Calu3 (cell line): ENCODE measurements at regions not wholly inside any gene's neighbourhood (a gene's known extent, or its start where the extent isn't known, plus 50 kb on each side); places are given as distances from the start of the nearest gene placed in this dataset.

Experiments
- BruUV-seq: library from RNA; stranded (reverse); fragments of 400-500 nt; replicated peaks from 2 replicates; lab custom pipeline; 2021; lab: Mats Ljungman, UMichigan
- CTCF ChIA-PET: fragments of 300-600 bp; sonication (Branson Sonifier 250); formaldehyde crosslinking; loops from one replicate; lab custom pipeline; 2022; ENCODE audit warnings: antibody characterized with exemption; lab: Charles Lee
- DNase-seq: peaks from one replicate; pipeline ENCODE4 v3.0.0; 2022
- H3K27ac Mint-ChIP-seq: one replicate; pipeline ENCODE4 v1.8.0; 2022; ENCODE audit warnings: mixed read lengths; ENCODE audit not compliant: unreplicated experiment
- H3K27me3 Mint-ChIP-seq: one replicate; pipeline ENCODE4 v1.8.0; 2022; ENCODE audit warnings: mixed read lengths; ENCODE audit not compliant: unreplicated experiment
- H3K36me3 Mint-ChIP-seq: one replicate; pipeline ENCODE4 v1.8.0; 2022; ENCODE audit warnings: mild to moderate bottlenecking, moderate library complexity, mixed read lengths; ENCODE audit not compliant: insufficient read depth, unreplicated experiment
- H3K4me1 Mint-ChIP-seq: one replicate; pipeline ENCODE4 v1.8.0; 2022; ENCODE audit warnings: mild to moderate bottlenecking, low read depth, mixed read lengths; ENCODE audit not compliant: unreplicated experiment
- H3K4me3 Mint-ChIP-seq: one replicate; pipeline ENCODE4 v1.8.0; 2022; ENCODE audit warnings: mild to moderate bottlenecking, low read depth, moderate library complexity, mixed read lengths; ENCODE audit not compliant: unreplicated experiment
- H3K9me3 Mint-ChIP-seq: one replicate; pipeline ENCODE4 v1.8.0; 2022; ENCODE audit warnings: low read depth, mixed read lengths; ENCODE audit not compliant: unreplicated experiment
- CTCF ChIP-seq: fragments of 200-600 bp; IDR thresholded peaks from one replicate; pipeline ENCODE4 v1.8.0; 2022; ENCODE audit warnings: antibody characterized with exemption; ENCODE audit not compliant: unreplicated experiment
- intact Hi-C: fragments of 100-400 bp; cut with micrococcal nuclease; formaldehyde crosslinking; loops from one replicate; pipeline ENCODE4 v1.10.0; 2022; ENCODE audit not compliant: unreplicated experiment

DNA sequence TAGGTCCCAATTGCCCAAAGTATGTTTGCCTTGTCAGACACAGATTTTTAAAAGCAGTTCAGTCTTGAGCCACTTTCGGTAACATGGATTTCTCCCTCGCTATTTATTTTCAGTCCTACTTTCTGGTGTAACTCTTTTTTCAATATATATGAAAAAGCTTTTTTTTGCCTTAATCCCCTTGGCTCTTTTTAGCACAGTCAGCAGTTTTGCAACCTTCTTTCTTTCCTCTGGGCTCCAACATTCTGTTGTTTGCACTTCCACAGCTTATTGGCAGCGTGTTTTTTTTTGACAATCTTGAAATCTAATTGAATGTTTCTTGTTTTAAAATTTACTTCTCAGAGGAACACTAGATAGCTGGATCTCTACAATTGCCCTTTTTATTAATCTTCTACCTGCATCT, 429.3 kb upstream of the NBEA start:
- Mint-ChIP-seq H3K4me1 (no peaks in the 10 kb centered on the region), H3K36me3 (no peaks in the 10 kb centered on the region), H3K9me3 (peaks cover 5% of the 10 kb centered on the region), H3K4me3 (no peak overlapping the region), H3K27me3 (no peaks in the 10 kb centered on the region), H3K27ac (no peak overlapping the region)
- DNase-seq = no peak
- no TSS peak for BruUV-seq
- intact Hi-C loops = no loop called here
- TF ChIP-seq CTCF = no peak
- CTCF ChIA-PET = no interaction called here

DNA sequence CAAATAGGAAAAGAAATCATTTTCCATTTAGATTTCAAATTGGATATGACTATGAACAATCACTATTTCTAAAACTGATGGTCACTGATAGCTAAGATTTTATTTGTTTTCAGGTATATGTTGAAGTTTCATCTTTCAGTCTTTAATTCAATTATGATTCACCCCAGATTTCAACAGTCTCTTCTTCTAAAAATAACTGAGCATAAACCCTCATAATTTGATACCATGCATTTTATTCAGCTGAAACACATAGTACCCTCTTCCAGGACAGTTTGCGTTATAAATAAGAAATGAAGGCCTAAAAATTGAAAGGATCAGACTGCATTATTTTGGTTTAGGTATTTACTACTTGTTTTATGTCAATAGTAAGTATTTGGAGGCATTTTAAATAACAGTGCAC, 428.5 kb upstream of the NBEA start:
- BruUV-seq = no TSS peak
- Mint-ChIP-seq H3K27ac (no peak overlapping the region), H3K27me3 (no peaks in the 10 kb centered on the region), H3K36me3 (no peaks in the 10 kb centered on the region), H3K4me1 (no peaks in the 10 kb centered on the region), H3K9me3 (peaks cover 5% of the 10 kb centered on the region), H3K4me3 (no peak overlapping the region)
- intact Hi-C loops = no loop called here
- no peak for TF ChIP-seq CTCF
- CTCF ChIA-PET = no interaction called here
- no peak for DNase-seq

GRCh38 chr13:34515201-34515600, 426.9 kb upstream of the NBEA start:
- no TSS peak for BruUV-seq
- H3K4me1 Mint-ChIP-seq = no peaks in the 10 kb centered on the region
- CTCF ChIA-PET = no interaction called here
- no peak for TF ChIP-seq CTCF
- H3K27me3 Mint-ChIP-seq = no peaks in the 10 kb centered on the region
- H3K27ac Mint-ChIP-seq = no peak overlapping the region
- no peak overlapping the region for H3K4me3 Mint-ChIP-seq
- H3K9me3 Mint-ChIP-seq = peaks cover 5% of the 10 kb centered on the region
- intact Hi-C loops = no loop called here
- no peaks in the 10 kb centered on the region for H3K36me3 Mint-ChIP-seq
- DNase-seq = no peak

DNA sequence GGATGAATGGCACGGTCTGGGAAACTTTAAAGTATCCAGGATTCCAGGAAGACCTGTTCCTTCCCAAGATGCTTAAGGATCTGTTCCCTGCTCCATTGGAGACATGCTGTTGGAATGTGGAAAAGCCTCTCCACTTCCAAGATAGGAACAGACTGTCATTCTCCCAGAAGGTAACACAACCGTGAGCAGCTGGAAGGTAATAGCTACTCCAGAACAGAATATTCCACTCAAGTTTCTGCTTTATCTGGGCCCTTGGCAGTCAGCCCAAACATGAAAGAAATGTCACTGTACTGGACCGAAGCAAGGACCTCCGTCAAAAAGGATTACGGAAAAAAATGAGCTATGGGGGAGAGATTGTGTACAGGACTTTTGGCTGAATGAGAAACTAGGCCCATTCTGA, 420.9 kb upstream of the NBEA start:
- Mint-ChIP-seq H3K27ac (no peak overlapping the region), H3K27me3 (no peaks in the 10 kb centered on the region), H3K4me3 (no peak overlapping the region), H3K9me3 (no peaks in the 10 kb centered on the region), H3K36me3 (no peaks in the 10 kb centered on the region), H3K4me1 (peaks cover 7% of the 10 kb centered on the region)
- TF ChIP-seq CTCF = no peak
- intact Hi-C loops = no loop called here
- CTCF ChIA-PET = interaction anchor here (0.6 kb wide), 1 partner anchor 172 kb away, joined by 7 read pairs; no protein-coding TSS in a partner anchor
- no peak for DNase-seq
- no TSS peak for BruUV-seq
